Fibroblast of skin of right biceps (primary cell): ENCODE measurements at regions not wholly inside any gene's neighbourhood (a gene's known extent, or its start where the extent isn't known, plus 50 kb on each side); places are given as distances from the start of the nearest gene placed in this dataset.
"Not testable (repeated sequence)": the region's sequence is repeated elsewhere in the genome, so short reads cannot be mapped to it uniquely, and the experiment has no call there.

Experiments used
- DNase-seq: peaks from one replicate; pipeline ENCODE4 v3.0.0-alpha.2; 2013

DNA sequence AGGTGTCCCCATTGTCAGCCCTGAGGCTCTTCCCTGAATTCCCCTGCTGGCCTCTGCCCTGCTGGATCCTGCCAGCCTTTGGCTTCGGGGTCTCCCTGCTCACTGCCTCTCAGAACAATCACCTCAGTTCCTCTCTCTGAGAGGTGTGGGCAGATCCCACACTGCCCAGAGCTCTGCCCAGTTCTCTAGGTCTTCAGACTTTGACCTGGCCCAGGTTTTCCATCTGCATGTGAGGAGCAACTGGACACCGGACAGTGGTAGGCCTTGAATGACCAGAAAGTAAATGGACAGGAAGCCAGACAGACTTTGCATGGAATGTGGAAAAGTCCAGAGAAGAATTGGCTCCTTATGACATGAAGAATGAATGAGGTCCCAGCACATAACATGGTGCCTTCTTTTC, 111.8 kb downstream of the FOXD4L6 start:
- DNase-seq, result not testable (repeated sequence)

DNA sequence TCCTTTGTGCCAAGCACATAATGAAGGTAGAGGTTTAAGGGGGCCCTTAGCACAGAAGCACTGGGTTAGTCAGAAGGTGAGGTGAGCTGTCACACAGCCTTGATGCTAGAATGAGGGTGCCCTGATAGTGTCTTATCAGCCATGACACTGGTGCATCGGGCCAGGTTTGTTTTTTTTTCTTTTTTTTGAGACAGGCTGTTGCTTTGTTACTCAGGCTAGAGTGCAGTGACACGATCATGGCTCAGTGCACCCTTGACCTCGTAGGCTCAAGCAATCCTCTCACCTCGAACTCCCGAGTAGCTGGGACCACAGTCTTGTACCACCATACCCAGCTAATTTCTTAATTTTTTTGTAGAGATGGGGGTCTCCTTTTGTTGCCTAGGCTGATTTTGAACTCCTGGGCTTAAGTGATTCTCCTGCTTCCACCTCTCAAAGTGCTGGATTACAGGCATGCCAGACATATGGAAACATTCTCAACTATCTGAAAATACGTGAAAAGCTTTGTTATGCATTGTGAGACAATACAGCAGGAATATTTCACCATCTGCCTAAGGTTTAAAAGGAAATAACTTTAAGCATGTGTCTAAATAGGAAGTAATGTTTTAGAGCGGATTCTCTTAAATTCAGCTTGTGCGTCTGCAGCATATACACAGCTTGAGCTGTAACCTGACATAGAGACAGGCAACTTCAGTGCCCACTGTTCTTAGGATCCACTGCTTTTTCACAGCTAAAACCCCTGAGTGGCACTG, 128.4 kb downstream of the FOXD4L6 start:
- not testable (repeated sequence) for DNase-seq

DNA sequence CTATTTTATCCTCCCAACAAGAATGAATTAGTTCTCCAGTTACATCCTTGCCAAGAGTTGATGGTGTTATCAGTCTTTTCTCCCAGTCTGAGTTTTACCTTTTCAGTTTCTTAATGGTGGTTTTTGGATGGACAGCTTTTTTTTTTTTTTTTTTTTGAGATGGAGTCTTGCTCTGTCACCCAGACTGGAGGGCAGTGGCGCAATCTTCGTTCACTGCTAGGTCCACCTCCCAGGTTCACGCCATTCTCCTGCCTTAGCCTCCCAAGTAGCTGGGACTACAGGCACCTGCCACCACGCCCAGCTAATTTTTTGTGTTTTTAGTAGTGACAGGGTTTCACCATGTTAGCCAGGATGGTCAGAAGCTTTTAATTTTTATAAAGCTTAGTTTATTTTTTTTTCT, 133.0 kb downstream of the FOXD4L6 start:
- DNase-seq, result not testable (repeated sequence)

DNA sequence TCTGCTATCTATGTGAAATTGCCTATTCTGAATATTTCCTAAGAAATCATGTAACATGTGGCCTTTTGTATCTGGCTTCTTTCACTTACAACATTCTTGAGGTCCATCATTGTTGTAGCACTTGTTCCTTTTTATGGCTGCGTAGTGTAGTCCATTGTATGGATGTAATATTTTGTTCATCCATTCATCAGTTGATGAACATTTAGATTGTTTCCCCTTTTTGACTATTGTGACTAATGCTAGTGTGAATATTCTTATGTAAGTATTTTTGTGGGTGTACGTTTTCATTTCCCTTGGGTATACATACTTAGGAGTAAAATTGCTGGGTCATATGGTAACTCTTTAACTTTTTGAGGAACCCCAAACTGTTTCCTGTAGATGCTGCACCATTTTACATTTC, 134.6 kb downstream of the FOXD4L6 start:
- DNase-seq, result not testable (repeated sequence)

DNA sequence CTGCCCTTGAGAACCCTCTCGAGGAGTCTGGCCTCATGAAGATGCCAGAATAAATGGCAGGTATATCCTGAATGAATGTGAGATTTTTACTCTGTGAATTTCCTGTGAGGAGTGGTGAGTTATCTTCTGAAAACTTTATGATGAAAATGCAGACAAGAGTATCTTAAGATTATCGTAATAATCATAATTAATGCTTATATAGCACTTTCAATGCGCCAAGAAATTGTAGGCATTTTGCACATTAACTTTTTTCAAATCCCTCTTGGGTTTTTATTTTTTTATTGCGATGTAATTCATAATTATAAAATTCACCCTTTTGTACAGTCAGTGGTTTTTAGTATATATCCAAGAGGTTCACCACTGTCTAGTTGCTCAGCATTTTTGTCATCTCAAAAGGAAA, 135.1 kb downstream of the FOXD4L6 start:
- not testable (repeated sequence) for DNase-seq

DNA sequence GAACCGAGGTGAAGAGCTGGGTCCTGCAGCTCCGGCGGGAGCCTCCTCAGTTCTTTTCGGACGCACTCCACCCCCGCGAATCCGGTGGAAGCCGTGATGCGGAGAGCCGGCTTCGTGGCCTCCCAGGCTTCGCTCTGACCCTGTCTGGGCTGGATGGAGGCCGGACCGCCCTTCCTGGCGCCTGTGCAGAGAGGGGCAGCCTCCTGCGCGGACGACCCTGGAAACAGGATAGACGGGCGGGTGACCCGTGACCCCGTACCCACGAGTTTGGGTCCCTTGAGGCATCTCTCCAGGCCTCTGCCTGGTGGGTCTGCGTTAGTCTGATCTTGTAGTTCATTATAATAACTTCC, 136.0 kb downstream of the FOXD4L6 start:
- not testable (repeated sequence) for DNase-seq

DNA sequence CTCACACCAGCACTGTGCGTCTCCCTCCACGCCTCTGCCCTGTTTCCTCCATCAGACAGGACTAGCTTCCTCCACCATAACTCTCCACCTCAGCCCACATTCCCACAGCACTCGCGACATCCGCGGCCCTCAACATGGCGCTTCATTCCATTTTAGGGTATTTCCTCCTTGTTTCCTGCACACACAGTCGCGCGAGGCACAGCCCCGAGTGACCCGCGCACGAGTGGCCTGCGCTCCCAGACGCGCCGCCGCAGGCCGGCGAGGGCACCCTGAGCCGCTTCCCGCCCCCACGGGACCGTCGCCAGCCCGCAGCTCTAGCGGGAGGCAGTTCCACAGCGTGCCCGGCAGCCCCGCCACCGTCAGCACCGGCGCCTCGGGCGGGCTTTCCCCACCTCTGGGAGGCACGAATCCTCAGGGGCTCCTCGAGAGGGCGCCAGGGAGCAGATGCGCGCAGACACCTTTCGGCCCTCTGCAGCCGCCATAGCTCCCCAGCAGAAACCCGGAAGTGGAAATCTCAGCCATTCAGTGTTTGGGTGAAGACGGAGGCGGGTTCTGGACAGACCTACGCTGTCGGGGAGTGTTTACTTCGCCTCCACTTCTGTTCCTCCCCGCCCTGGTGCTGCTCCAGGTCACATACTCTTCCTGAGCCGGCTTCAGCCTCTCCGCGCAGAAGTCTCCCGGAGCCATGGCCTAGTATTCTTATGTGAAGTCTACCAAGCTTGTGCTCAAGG, 136.6 kb downstream of the FOXD4L6 start:
- peak; percentile 98 for DNase-seq

DNA sequence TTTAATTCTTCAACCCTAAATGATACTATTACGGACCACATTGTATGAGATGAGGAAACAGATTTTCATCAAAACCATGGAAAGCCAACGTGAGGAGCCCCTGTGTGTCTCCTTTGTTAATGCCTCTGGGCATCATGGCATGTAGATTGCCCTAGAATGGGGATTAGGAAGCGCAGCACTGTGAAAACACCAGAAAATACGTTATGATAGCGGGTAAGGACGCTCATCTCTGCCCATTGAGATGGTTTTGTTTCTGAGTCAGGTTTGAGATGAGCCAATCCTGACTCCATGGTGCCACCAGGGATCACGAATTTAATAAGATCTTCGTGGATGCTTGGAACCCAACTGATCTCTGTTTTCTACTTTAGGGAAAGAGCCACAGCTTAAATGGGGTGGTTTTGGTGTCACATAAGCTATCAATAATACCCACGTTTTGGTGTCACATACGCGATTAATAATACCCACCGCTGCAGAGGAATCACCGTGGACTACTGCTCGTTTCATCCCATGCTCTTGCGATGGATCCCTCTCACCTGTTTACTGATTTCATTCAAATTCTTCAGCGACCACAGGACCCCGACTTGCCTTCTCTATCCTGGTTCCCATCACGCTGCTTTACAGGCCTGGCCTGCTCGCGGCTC, 137.3 kb downstream of the FOXD4L6 start:
- not testable (repeated sequence) for DNase-seq

DNA sequence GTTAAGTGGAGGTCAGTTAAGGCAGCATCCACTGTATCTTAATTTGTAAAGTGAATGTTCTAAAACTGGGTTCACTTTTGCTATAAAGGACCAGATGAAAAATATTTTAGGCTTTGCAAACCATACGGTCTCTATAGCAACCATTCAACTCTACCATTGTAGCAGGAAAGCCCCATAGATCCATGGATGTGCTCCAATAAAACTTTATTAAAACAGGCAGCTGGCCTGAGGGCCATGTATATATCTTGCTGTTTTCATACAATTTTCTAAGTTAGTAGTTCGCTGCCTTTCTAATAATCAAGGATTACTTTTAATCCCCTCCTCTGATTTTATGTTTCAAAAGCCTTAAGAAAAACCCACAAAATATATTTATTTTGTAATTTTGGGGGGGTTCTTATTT, 142.1 kb downstream of the FOXD4L6 start:
- not testable (repeated sequence) for DNase-seq

DNA sequence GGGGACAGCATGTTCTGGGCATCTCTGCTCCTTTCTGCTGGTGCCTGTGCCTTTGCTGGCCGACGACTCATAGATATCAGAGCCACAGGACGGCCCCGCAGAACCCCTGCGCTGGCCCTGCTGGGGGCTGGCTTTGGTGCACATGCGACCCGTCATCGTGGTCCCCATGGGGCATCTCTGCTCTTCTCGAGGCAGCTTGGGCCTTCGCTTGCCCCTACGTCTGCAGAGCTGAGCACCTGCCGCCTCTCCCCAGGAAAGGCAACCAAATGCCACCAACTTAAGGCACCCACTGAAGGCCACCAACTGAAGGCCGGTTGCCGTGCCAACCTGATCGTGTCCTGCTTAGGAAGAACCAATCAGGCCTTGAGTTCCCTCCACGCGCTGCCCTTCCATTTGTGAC, 153.1 kb downstream of the FOXD4L6 start:
- DNase-seq, result not testable (repeated sequence)

DNA sequence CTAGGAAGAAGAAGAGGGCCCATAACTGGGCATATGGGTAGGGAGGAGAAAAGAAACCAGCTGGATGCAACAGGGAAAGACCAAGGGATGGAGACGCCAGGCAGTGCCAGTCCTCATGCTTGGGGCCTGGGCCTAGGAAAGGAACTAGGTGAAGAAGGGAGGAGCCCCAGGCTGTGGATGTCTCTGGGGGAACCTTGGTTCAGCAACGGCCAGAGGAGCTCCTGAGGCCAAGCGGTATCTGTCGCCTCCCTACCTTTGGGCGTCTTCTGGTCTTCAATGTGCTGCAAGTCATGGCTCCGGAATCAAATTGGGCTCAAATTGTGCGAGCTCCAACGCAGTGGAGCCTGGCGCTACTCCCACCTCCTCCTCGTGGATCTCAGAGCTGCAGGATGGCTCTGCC, 153.6 kb downstream of the FOXD4L6 start:
- DNase-seq, result not testable (repeated sequence)

DNA sequence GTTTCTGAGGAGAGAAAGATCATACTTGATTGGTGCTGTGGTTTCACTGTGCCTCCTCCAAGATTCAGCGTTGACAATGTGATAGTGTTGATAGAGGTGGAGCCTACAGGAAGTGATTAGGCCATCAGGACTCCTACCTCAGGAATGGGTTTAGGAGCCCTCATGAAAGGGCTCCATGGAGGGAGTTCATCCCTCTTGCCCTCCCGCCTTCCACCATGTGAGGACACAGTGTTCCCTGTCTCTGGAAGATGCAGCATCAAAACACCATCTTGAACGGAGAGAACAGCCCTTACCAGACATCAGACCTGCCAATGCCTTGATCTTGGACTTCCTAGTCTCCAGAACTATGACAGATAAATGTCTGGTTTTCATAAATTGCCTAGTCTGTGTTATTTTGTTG, 156.7 kb downstream of the FOXD4L6 start:
- not testable (repeated sequence) for DNase-seq

DNA sequence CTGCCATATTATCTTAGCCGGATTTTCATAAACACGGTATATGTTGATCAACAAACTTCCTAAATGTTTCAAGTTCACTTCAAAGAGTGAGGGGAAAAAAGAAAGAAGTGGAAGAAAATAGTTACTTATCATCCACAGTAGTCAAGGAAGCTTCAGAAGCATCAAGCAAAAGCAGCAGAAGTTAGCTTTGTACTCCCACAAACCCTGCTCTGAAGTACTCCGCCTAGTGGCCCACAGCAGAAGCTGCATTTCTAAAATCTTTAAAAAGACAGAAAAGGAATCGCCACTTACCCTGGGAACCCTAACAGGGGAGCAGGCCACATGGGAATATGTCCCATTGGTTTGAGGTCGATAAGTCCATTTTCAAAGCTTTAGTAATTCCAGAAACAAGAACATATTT, 158.1 kb downstream of the FOXD4L6 start:
- not testable (repeated sequence) for DNase-seq

DNA sequence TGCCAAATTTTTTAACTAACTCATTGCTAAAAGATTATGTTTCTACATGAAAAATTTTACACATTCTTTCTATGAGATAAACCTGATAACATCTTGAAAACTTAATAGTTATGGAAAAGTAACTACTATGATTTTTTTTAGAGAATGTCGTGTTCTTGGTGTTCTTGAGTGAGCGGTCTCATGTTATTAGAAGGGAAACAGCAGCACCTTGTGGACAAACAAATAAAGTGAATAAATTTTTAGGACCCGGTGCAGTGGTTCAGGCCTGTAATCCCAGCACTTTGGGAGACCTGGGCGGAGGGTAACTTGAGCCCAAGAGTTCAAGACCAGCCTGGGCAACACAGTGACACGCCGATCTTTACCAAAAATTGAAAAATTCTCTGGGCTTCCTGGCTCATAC, 166.0 kb downstream of the FOXD4L6 start:
- DNase-seq, result not testable (repeated sequence)

DNA sequence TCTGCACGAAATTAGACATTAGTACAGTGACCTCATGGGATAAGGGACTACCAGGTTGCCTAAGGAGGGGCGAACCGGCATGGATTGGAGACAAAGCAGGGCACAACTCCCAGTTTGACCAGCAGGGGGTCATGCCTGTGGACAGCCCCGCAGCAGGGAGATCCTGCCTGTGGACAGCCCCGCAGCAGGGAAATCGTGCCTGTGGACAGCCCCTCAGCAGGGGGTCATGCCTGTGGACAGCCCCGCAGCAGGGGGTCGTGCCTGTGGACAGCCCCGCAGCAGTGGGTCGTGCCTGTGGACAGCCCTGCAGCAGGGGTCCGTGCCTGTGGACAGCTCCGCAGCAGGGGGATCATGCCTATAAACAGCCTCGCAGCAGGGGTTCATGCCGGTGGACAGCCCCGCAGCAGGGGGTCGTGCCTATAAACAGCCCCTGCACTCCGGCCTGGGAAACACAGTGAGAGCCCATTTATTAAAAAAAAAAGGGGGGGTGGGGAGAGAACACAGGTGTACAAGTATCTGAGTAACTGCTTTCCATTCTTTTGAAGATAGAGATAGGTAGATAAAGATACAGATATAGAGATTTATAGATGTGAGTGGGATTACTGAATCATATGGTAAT, 176.5 kb downstream of the FOXD4L6 start:
- not testable (repeated sequence) for DNase-seq

DNA sequence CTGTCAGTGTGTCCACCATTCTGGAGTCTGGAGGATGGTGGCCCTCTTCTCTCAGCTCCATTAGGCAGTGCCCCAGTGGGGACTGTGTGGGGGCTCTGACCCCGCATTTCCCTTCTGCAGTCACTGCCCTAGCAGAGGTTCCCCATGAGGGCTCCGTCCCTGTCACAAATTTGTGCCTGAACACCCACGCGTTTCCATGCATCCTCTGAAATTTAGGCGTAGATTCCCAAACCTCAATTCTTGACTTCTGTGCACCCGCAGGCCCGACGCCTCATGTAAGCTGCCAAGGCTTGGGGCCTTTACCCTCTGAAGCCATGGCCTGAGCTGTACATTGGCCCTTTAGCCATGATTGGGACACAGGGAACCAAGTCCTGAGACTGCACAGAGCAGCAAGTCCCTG, 182.3 kb downstream of the FOXD4L6 start:
- DNase-seq, result not testable (repeated sequence)

DNA sequence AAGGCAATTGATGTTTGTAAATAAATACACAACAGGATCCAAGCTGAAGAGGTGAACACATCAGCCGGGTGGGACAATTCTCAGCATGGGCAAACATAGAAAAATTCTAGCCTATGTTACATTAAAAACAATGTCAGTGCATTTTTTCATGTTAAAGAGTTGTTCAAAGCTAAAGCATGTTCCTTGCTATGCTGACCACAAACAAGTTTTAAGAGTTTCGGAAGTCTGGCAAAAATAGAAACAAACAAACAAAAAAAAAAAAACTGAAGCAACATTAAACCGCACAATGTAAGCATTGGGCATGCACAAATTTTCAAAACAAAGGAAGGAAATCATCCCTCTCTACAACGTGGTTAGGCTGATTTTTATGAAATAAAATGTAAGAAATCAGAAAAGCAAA, 185.8 kb downstream of the FOXD4L6 start:
- DNase-seq, result not testable (repeated sequence)

DNA sequence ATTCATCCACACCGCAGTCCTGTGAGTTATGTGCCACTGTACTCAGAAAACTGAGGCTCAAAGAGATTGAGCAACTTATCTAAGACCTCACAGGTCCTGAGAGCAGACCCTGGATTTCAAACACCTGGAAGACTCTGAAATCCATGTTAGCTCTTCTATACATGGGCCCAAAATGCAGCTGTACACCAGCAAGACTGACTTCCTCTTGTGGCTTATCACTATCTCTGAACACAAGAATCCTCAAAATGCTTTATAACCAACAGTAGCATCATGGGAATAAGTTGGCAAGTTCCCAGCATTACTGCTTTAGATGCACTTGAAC, 188.6 kb downstream of the FOXD4L6 start:
- DNase-seq, result not testable (repeated sequence)

DNA sequence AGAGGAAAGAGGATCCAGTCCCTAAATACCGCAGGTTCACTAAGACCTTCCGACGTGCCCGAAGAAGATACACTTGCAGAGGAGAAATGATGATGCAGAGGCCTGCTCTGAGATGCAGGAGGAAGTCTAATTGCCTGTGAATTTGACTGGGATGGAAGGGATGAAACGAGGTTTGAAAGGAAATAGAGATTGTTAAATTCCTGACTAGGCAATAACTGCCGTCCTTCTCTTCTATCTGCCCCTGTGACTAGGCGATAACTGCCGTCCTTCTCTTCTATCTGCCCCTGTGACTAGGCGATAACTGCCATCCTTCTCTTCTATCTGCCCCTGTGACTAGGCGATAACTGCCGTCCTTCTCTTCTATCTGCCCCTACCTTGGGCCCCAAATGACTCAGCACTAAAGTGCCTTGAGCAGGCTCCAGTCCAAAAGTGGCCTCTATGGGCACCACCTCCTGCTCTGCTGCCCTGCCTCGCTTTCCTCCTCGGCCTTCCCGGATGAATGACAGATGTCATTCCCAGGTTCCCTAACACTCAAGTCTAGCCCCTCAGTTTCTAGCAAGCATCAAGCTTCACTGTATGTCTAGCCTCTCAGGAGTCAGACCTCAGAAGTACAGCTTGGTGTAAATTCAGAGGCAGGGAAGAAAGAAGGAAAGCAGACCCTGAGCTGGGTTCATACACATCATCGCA, 189.1 kb downstream of the FOXD4L6 start:
- DNase-seq, result not testable (repeated sequence)

DNA sequence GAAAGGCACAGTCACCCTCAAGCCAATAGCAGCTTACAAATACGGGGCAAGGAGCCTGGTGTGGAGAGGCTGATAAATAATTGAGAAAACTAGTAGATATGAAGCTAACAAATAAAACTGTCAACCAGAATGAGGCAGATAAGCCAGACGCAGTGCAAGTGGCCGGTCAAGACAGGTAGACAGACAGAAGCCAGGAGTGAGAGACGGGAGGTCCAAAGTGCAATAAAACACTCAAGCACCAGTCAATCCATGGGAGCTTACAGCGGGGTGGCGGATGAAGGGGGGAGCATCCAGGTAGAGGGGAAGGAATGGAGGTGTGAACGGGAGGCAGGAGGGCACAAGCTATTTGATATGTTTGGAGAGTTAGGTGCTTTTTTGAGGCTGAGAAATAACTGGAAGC, 193.1 kb downstream of the FOXD4L6 start:
- DNase-seq, result no peak

DNA sequence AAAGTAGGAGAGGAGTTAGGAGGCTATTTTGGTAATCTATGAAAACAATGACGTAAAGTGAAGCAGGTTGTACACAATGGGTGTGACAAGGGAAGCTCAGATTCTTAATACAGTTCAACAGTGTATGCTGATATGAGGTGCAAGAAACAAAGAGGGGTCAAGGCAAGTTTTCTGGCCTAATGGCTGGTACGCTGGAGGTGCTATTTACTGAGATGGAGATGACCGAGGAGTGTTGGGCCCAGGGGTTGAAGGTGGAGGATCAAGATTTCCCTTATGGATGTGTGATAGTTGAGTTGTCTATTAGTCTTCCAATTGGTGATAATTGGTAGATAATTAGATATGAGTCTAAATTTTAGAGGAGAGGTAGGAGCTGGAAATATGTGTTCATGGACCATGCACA, 194.0 kb downstream of the FOXD4L6 start:
- not testable (repeated sequence) for DNase-seq

DNA sequence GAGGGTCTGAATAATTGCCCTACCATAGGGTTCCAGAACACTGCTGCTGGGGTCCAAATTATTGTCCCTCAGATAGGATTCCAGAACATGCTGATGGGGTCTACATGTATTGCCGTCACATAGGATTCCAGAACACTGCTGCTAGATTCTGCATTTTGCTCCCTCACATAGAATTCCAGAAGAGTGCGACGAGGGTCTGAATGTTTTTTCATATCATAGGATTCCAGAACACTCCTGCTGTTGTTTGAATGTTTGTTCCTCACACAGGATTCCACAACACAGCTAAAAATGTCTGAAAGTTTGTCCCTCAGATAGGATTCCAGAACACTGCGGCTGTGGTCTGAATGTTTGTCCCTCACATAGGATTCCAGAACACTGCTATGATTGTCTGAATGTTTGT, 198.1 kb downstream of the FOXD4L6 start:
- not testable (repeated sequence) for DNase-seq

DNA sequence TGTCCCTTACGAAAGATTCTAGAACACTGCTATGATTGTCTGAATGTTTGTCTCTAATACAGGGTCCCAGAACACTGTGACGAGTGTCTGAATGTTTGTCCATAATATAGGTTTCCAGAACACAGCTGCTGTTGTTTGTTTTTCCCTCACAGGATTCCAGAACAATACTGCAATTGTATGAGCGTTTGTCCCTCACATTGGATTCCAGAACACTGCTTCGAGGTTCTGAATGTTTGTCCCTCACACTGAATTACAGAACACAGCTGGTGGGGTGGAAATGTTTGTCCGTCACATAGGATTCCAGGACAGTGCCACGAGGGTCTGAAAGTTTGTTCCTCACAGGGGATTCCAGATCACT, 199.0 kb downstream of the FOXD4L6 start:
- DNase-seq, result not testable (repeated sequence)
